ENCODE measurements at regions not wholly inside any gene's neighbourhood (a gene's known extent, or its start where the extent isn't known, plus 50 kb on each side); places are given as distances from the start of the nearest gene placed in this dataset.

DNA sequence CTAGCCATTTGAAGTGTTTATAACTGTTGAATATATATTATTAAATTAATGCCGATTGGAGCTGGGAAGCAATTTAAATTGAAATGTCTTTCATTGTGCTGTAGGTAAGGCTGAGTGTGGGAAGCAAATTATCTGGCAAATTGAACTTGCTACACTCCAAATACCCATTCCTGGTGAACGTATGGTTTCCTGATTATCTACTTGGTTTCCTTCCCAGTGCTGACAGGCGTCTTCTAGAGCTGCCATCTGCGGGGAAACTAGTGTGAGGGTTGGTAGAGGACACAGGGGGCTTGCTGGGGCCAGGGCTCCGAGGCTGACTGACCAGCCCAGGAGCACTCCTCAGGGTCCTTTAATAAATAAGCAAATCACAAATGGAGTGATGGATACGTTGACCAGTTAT lies 581.4 kb upstream of the LMCD1 start:
- no peak overlapping the region for H3K4me3 ChIP-seq
- no peak for TF ChIP-seq NR2C1 (IDR thresholded peaks at IDR 0.05)
- TF ChIP-seq SMAD1 (IDR thresholded peaks at IDR 0.05; ENCODE audit: low read depth, partially characterized antibody), result no peak
- TF ChIP-seq RAD51 (IDR thresholded peaks at IDR 0.05), result no peak
- no peak for TF ChIP-seq BCL11A (IDR thresholded peaks at IDR 0.05; ENCODE audit: low read depth, low read length)
- no peak for TF ChIP-seq MYB (IDR thresholded peaks at IDR 0.05; ENCODE audit: borderline replicate concordance, low read depth, low read length)
- no peak for TF ChIP-seq JUND (IDR thresholded peaks at IDR 0.05; ENCODE audit: low read depth, low read length)
- no peak for TF ChIP-seq NFYA (IDR thresholded peaks at IDR 0.05; ENCODE audit: borderline replicate concordance, low read depth, low read length)
- TF ChIP-seq FOXK2 (IDR thresholded peaks at IDR 0.05), result no peak
- no peaks in the 10 kb centered on the region for H3K36me3 ChIP-seq (ENCODE audit: control insufficient read depth in 2 of 2, insufficient read depth in 2 of 2, low read length in 1 of 2)
- H3K27ac ChIP-seq (ENCODE audit: control insufficient read depth, insufficient read depth), result no peak overlapping the region
- no peak for DNase-seq (ENCODE audit: low read depth, low spot score)
- intact Hi-C loops (cut with micrococcal nuclease; ENCODE audit: unreplicated experiment), result no loop called here
- H3K9me3 ChIP-seq (replicated peaks; ENCODE audit: control insufficient read depth, insufficient read depth, low read length), result no peaks in the 10 kb centered on the region
- CTCF ChIA-PET, result no interaction called here
- in situ Hi-C loops (cut with MboI), result no loop called here
- no peaks in the 10 kb centered on the region for H3K79me2 ChIP-seq (ENCODE audit: control insufficient read depth, insufficient read depth, low read length)
- SMC1A ChIA-PET (ENCODE audit: uncharacterized antibody, unreplicated experiment), result no interaction called here
- no peak for ATAC-seq
- POLR2A ChIA-PET, result no interaction called here
- H3K4me1 ChIP-seq (ENCODE audit: control insufficient read depth, insufficient read depth, low read length), result no peaks in the 10 kb centered on the region
- WGBS (ENCODE audit: insufficient coverage, insufficient replicate concordance, low lambda C conversion rate, missing lambda C conversion rate), result 24% methylated on average over 6 of the region's 6 CpGs
- H3K9ac ChIP-seq (ENCODE audit: control insufficient read depth, insufficient read depth, low read length), result no peak overlapping the region
- no peaks in the 10 kb centered on the region for H4K20me1 ChIP-seq (ENCODE audit: control insufficient read depth, insufficient read depth)
- no peak for FAIRE-seq
- H3K4me2 ChIP-seq (ENCODE audit: control insufficient read depth, insufficient read depth), result no peak overlapping the region
- no peaks in the 10 kb centered on the region for H3K27me3 ChIP-seq (replicated peaks in 1 of 2; ENCODE audit: control insufficient read depth in 2 of 2, insufficient read depth in 2 of 2, low read length in 1 of 2)
- H2AFZ ChIP-seq (ENCODE audit: control insufficient read depth, low read depth, low read length), result no peak overlapping the region
- BruUV-seq (replicated peaks), result no TSS peak
- RAD21 ChIA-PET (ENCODE audit: unreplicated experiment), result no interaction called here

DNA sequence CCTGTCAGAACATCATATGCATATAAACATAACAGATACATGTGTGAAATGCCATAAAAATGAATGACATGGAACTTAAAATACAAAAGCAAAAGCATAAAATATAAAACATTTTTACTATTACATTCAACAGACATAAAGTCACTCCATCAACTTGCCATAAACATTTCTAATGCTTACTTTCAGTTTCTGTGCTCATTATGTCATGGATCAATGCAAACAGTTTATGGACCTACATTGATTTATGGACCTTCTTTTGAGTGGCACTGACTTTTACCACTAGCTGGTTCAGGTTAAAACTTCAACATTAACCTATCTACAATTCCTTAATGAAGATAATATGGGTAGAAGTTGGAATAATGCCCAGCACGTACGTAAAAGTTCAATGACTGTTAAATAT lies 577.4 kb upstream of the LMCD1 start:
- 0% methylated on average over 2 of the region's 2 CpGs for WGBS (ENCODE audit: insufficient coverage, insufficient replicate concordance, low lambda C conversion rate, missing lambda C conversion rate)
- CTCF ChIA-PET, result no interaction called here
- no peak for ATAC-seq
- TF ChIP-seq GABPA (IDR thresholded peaks at IDR 0.05; ENCODE audit: low read depth) (no peak), NFYB (IDR thresholded peaks at IDR 0.05; ENCODE audit: insufficient read depth, low read depth, low read length) (no peak), WRNIP1 (IDR thresholded peaks at IDR 0.05; ENCODE audit: borderline replicate concordance, low read depth, low read length) (no peak), IKZF1 (conservative IDR thresholded peaks at IDR 0.05) (no peak), EZH2 (IDR thresholded peaks at IDR 0.05; ENCODE audit: borderline replicate concordance, control insufficient read depth, low read depth, low read length) (no peak), FOXM1 (IDR thresholded peaks at IDR 0.05; ENCODE audit: low read depth, low read length) (no peak), TARDBP (IDR thresholded peaks at IDR 0.05; ENCODE audit: borderline replicate concordance) (no peak), BRCA1 (IDR thresholded peaks at IDR 0.05; ENCODE audit: low read depth, low read length) (no peak), HDGF (IDR thresholded peaks at IDR 0.05) (no peak)
- TF ChIP-seq, protein P1, sequence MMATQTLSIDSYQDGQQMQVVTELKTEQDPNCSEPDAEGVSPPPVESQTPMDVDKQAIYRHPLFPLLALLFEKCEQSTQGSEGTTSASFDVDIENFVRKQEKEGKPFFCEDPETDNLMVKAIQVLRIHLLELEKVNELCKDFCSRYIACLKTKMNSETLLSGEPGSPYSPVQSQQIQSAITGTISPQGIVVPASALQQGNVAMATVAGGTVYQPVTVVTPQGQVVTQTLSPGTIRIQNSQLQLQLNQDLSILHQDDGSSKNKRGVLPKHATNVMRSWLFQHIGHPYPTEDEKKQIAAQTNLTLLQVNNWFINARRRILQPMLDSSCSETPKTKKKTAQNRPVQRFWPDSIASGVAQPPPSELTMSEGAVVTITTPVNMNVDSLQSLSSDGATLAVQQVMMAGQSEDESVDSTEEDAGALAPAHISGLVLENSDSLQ (IDR thresholded peaks at IDR 0.05), result no peak

More for the DNA sequence above, 577.4 kb upstream of the LMCD1 start:
- Histone ChIP-seq H3K4me2 (ENCODE audit: control insufficient read depth, insufficient read depth) (no peak overlapping the region), H3K27me3 (replicated peaks in 1 of 2; ENCODE audit: control insufficient read depth in 2 of 2, insufficient read depth in 2 of 2, low read length in 1 of 2) (no peaks in the 10 kb centered on the region), H3K27ac (ENCODE audit: control insufficient read depth, insufficient read depth) (no peak overlapping the region), H3K4me3 (no peak overlapping the region), H2AFZ (ENCODE audit: control insufficient read depth, low read depth, low read length) (no peak overlapping the region), H3K36me3 (ENCODE audit: control insufficient read depth in 2 of 2, insufficient read depth in 2 of 2, low read length in 1 of 2) (no peaks in the 10 kb centered on the region), H3K4me1 (ENCODE audit: control insufficient read depth, insufficient read depth, low read length) (no peaks in the 10 kb centered on the region), H3K9ac (ENCODE audit: control insufficient read depth, insufficient read depth, low read length) (no peak overlapping the region), H3K79me2 (ENCODE audit: control insufficient read depth, insufficient read depth, low read length) (no peaks in the 10 kb centered on the region), H4K20me1 (ENCODE audit: control insufficient read depth, insufficient read depth) (no peaks in the 10 kb centered on the region), H3K9me3 (replicated peaks; ENCODE audit: control insufficient read depth, insufficient read depth, low read length) (no peaks in the 10 kb centered on the region)
- DNase-seq (ENCODE audit: low read depth, low spot score) (no peak), FAIRE-seq (no peak)
- intact Hi-C loops (cut with micrococcal nuclease; ENCODE audit: unreplicated experiment), result no loop called here
- SMC1A ChIA-PET (ENCODE audit: uncharacterized antibody, unreplicated experiment), result no interaction called here
- POLR2A ChIA-PET, result no interaction called here
- no TSS peak for BruUV-seq (replicated peaks)
- RAD21 ChIA-PET (ENCODE audit: unreplicated experiment), result no interaction called here
- in situ Hi-C loops (cut with MboI), result no loop called here
